Motor neuron (in vitro differentiated cells): ENCODE measurements at regions not wholly inside any gene's neighbourhood (a gene's known extent, or its start where the extent isn't known, plus 50 kb on each side); places are given as distances from the start of the nearest gene placed in this dataset.
"Not testable (repeated sequence)": the region's sequence is repeated elsewhere in the genome, so short reads cannot be mapped to it uniquely, and the experiment has no call there.

Experiments
- ATAC-seq, 8 experiments: fragments of 200-7000 bp; cut with Tn5 transposase; replicated peaks in 6 of 8; 2 replicates each; pipeline ENCODE4 v1.8.0; 2021; ENCODE audit warnings: mild to moderate bottlenecking in 8 of 8, moderate library complexity in 8 of 8
- H3K27ac ChIP-seq, 2 donors: fragments of 250-450 bp; sonication (Bioruptor Pico); 2 replicates each; pipeline ENCODE4 v1.9.0; 2021; ENCODE audit warnings: antibody characterized with exemption in 2 of 2, mild to moderate bottlenecking in 2 of 2, moderate library complexity in 1 of 2
- H3K4me1 ChIP-seq, 2 donors: fragments of 250-450 bp; sonication (Bioruptor Pico); replicated peaks in 1 of 2; 2 replicates each; pipeline ENCODE4 v1.6.1; 2021; ENCODE audit warnings: antibody characterized with exemption in 2 of 2, mild to moderate bottlenecking in 2 of 2, moderate library complexity in 1 of 2
- H3K4me3 ChIP-seq, 5 donors: fragments of 250-450 bp; sonication (Bioruptor Pico); 2 replicates each; pipeline ENCODE4 v1.9.0; 2021; ENCODE audit warnings: antibody characterized with exemption in 5 of 5, mild to moderate bottlenecking in 5 of 5, moderate library complexity in 4 of 5
- WGBS, 10 experiments: fragments of 450-650 bp; shearing (Covaris generic); methylation state at CpG; one replicate each; pipeline ENCODE4 v1.0.0; 2022; 5-methylcytosine and 5-hydroxymethylcytosine counted together
- in situ Hi-C, 9 experiments: fragments of 400-800 bp; cut with MboI; loops; one replicate each; pipeline ENCODE4 v1.15.0; 2021; ENCODE audit warnings: low sequenced_read_pairs in 9 of 9, low pct_unique_long_range_greater_than_20kb in 2 of 9; ENCODE audit not compliant: unreplicated experiment in 9 of 9

GRCh38 chr16:25601306-25601705, 90.5 kb upstream of the HS3ST4 start:
- in situ Hi-C loops, H3K4me3 ChIP-seq, H3K27ac ChIP-seq, H3K4me1 ChIP-seq, ATAC-seq: not testable (repeated sequence)
- WGBS, 10 experiments: 14 to 60% methylated on average over 1 of the region's 2 CpGs; no CpG with 5 or more reads in 8 of the 10 experiments

GRCh38 chr16:25596194-25596593, 95.6 kb upstream of the HS3ST4 start:
- H3K27ac ChIP-seq: no peak overlapping the region
- no peak overlapping the region for H3K4me3 ChIP-seq
- H3K4me1 ChIP-seq: no peaks in the 10 kb centered on the region
- no peak for ATAC-seq
- 0 to 100% (median 73%) methylated on average over 1 to 2 of the region's 2 CpGs; no CpG with 5 or more reads in 3 of the 10 experiments for WGBS, 10 experiments
- in situ Hi-C loops: no loop called here

GRCh38 chr16:25593260-25593659, 98.5 kb upstream of the HS3ST4 start:
- H3K4me3 ChIP-seq: no peak overlapping the region
- H3K4me1 ChIP-seq: no peaks in the 10 kb centered on the region
- ATAC-seq: no peak
- in situ Hi-C loops: no loop called here
- WGBS, 10 experiments: 0 to 95% (median 48%) methylated on average over 2 to 8 of the region's 8 CpGs; no CpG with 5 or more reads in 1 of the 10 experiments
- H3K27ac ChIP-seq: no peak overlapping the region

- Histone ChIP-seq H3K4me3 (no peak overlapping the region), H3K27ac (no peak overlapping the region), H3K4me1 (no peaks in the 10 kb centered on the region)
- 0 to 60% (median 30%) methylated on average over 1 of the region's 1 CpG; no CpG with 5 or more reads in 6 of the 10 experiments for WGBS, 10 experiments
- in situ Hi-C loops: no loop called here
- ATAC-seq: no peak
Observed at GRCh38 chr16:25587783-25588182, 104.0 kb upstream of the HS3ST4 start.

- Histone ChIP-seq H3K4me3 (no peak overlapping the region), H3K4me1 (no peaks in the 10 kb centered on the region), H3K27ac (no peak overlapping the region)
- 0 to 80% (median 10%) methylated on average over 1 to 4 of the region's 4 CpGs; no CpG with 5 or more reads in 3 of the 10 experiments for WGBS, 10 experiments
- in situ Hi-C loops: no loop called here
- ATAC-seq: no peak
Observed at GRCh38 chr16:25586826-25587225, 104.9 kb upstream of the HS3ST4 start.

GRCh38 chr16:25585526-25585925, 106.2 kb upstream of the HS3ST4 start:
- Histone ChIP-seq H3K27ac (no peak overlapping the region), H3K4me3 (no peak overlapping the region), H3K4me1 (no peaks in the 10 kb centered on the region)
- no peak for ATAC-seq
- in situ Hi-C loops: no loop called here
- WGBS, 10 experiments: 50% methylated on average over 1 of the region's 1 CpG; no CpG with 5 or more reads in 9 of the 10 experiments

- in situ Hi-C loops: no loop called here
- H3K4me1 ChIP-seq: peaks cover 0 to 4% of the 10 kb centered on the region in 2 donors
- no peak overlapping the region for H3K4me3 ChIP-seq
- no peak overlapping the region for H3K27ac ChIP-seq
- WGBS, 10 experiments: 0 to 100% (median 62%) methylated on average over 1 to 11 of the region's 14 CpGs; no CpG with 5 or more reads in 1 of the 10 experiments
- ATAC-seq: peak in 1 of 8 experiments; percentile 23
Observed at GRCh38 chr16:25580041-25580440, 111.7 kb upstream of the HS3ST4 start.

- in situ Hi-C loops: no loop called here
- H3K27ac ChIP-seq: no peak overlapping the region
- WGBS, 10 experiments: 0 to 100% (median 20%) methylated on average over 1 to 2 of the region's 5 CpGs; no CpG with 5 or more reads in 7 of the 10 experiments
- no peak overlapping the region for H3K4me3 ChIP-seq
- peak in 5 of 8 experiments; percentile 20 to 83 (median 59) for ATAC-seq
- H3K4me1 ChIP-seq: peaks cover 0 to 5% of the 10 kb centered on the region in 2 donors
Observed at GRCh38 chr16:25575363-25575762, 116.4 kb upstream of the HS3ST4 start.

GRCh38 chr16:25571712-25572111, 120.0 kb upstream of the HS3ST4 start:
- no peak overlapping the region for H3K4me3 ChIP-seq
- peaks cover 0 to 5% of the 10 kb centered on the region in 2 donors for H3K4me1 ChIP-seq
- 10 to 100% (median 79%) methylated on average over 1 to 2 of the region's 2 CpGs; no CpG with 5 or more reads in 3 of the 10 experiments for WGBS, 10 experiments
- in situ Hi-C loops: no loop called here
- no peak overlapping the region for H3K27ac ChIP-seq
- peak in 3 of 8 experiments; percentile 53 to 97 (median 95) for ATAC-seq

GRCh38 chr16:25570131-25570530, 121.6 kb upstream of the HS3ST4 start:
- ATAC-seq: no peak
- in situ Hi-C loops: no loop called here
- Histone ChIP-seq H3K4me3 (no peak overlapping the region), H3K27ac (no peak overlapping the region), H3K4me1 (peaks cover 0 to 1% of the 10 kb centered on the region in 2 donors)
- WGBS, 10 experiments: 13 to 83% (median 35%) methylated on average over 2 to 3 of the region's 3 CpGs; no CpG with 5 or more reads in 4 of the 10 experiments

- 0 to 100% (median 60%) methylated on average over 1 to 2 of the region's 2 CpGs; no CpG with 5 or more reads in 3 of the 10 experiments for WGBS, 10 experiments
- H3K27ac ChIP-seq: no peak overlapping the region
- no peaks in the 10 kb centered on the region for H3K4me1 ChIP-seq
- H3K4me3 ChIP-seq: no peak overlapping the region
- in situ Hi-C loops: no loop called here
- ATAC-seq: no peak
Observed at GRCh38 chr16:25568991-25569390, 122.8 kb upstream of the HS3ST4 start.

GRCh38 chr16:25566183-25566582, 125.6 kb upstream of the HS3ST4 start:
- Histone ChIP-seq H3K4me3 (no peak overlapping the region), H3K4me1 (no peaks in the 10 kb centered on the region), H3K27ac (no peak overlapping the region)
- ATAC-seq: peak in 2 of 8 experiments; percentile 68 to 82
- 0 to 89% (median 17%) methylated on average over 1 to 3 of the region's 3 CpGs; no CpG with 5 or more reads in 2 of the 10 experiments for WGBS, 10 experiments
- in situ Hi-C loops: no loop called here

GRCh38 chr16:25563700-25564099, 128.1 kb upstream of the HS3ST4 start:
- Histone ChIP-seq H3K27ac (no peak overlapping the region), H3K4me3 (no peak overlapping the region), H3K4me1 (no peaks in the 10 kb centered on the region)
- no peak for ATAC-seq
- WGBS, 10 experiments: 0 to 90% (median 58%) methylated on average over 1 to 4 of the region's 4 CpGs
- in situ Hi-C loops: no loop called here

GRCh38 chr16:25561723-25562122, 130.0 kb upstream of the HS3ST4 start:
- H3K4me3 ChIP-seq, H3K4me1 ChIP-seq, H3K27ac ChIP-seq, in situ Hi-C loops, ATAC-seq: not testable (repeated sequence)
- 17 to 100% (median 79%) methylated on average over 1 to 2 of the region's 3 CpGs; no CpG with 5 or more reads in 5 of the 10 experiments for WGBS, 10 experiments
